T1000 (cell line): ENCODE measurements at regions not wholly inside any gene's neighbourhood (a gene's known extent, or its start where the extent isn't known, plus 50 kb on each side); places are given as distances from the start of the nearest gene placed in this dataset.

Experiments
- DNase-seq: peaks from one replicate; lab custom pipeline; 2025; ENCODE audit warnings: mixed read lengths; lab: John Stamatoyannopoulos, UW

DNA sequence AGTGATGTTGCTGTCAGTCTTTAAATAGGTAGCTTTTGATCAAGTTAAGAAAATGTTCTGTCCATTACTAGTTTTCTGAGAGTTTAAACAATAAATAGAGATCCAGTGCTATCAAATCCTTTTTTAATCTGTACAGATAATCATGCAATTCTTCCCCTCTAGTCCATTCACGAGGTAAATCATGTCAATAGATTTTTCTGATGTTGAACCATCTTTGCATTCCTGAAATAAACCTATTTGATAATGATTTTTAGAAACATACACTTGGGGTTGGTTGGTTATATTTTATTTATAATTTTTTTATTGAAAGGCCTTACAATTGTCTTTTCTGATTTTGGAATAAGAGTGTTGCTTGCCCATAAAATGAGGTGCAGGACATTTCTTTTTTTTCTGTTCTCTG, 95.0 kb downstream of the FAM53A start:
- DNase-seq: no peak

DNA sequence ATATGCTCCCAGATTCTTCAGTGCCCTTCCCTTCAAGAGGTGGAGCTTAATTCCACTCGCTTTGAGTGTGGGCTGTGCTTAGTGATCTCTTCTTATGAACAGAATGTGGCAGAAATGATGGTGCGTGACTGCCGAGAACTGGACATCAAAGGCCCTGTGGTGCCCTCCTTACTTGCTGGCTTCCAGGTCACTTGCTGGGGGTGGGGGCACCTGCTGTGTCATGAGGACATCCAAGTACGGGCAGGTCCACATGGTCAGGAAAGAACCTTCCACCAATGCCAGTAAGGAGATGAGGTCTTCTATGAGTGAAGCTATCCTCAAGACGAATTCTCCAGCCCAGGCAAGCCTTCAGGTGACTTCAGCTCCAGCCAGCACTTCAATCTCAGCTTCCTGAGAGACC, 95.8 kb downstream of the FAM53A start:
- no peak for DNase-seq

DNA sequence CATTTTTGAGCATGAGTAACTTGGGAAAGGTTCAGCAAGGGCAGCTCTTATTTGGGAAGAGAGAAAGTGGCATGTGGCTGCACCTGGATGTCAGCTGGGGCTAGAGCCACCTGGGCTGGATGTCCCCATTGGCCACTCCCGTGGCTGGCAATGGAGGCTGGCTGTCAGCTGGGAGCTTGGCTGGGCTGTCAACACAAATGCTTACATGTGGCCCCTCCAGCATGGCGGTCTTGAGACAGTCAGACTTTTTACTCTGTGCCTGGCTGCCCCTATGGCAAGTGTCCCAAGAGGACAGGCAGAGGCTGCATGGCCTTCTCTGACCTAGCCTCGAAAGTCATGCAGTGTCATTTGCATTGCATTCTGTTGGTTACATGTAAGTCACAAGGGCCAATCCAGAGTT, 99.6 kb downstream of the FAM53A start:
- DNase-seq: no peak

GRCh38 chr4:1583859-1584258, 100.3 kb downstream of the FAM53A start:
- no peak for DNase-seq

GRCh38 chr4:1583051-1583785, 100.9 kb downstream of the FAM53A start:
- no peak for DNase-seq

- no peak for DNase-seq
Measured at GRCh38 chr4:1582227-1582626, 101.9 kb downstream of the FAM53A start.

- peak; percentile 83 for DNase-seq
Measured at GRCh38 chr4:1581164-1581894, 102.8 kb downstream of the FAM53A start.

DNA sequence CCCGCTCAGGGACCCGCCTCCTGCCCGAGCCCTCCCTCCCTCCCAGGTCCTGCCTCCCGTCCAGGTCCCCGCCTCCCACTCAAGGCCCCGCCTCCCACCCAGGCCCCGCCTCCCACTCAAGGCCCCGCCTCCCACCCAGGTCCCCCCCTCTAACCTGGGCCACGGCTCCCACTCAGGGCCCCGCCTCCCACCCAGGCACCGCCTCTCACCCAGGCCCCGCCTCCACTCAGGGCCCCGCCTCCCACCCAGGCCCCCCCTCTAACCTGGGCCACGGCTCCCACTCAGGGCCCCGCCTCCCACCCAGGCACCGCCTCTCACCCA, 103.5 kb downstream of the FAM53A start:
- DNase-seq: peak; percentile 91

DNA sequence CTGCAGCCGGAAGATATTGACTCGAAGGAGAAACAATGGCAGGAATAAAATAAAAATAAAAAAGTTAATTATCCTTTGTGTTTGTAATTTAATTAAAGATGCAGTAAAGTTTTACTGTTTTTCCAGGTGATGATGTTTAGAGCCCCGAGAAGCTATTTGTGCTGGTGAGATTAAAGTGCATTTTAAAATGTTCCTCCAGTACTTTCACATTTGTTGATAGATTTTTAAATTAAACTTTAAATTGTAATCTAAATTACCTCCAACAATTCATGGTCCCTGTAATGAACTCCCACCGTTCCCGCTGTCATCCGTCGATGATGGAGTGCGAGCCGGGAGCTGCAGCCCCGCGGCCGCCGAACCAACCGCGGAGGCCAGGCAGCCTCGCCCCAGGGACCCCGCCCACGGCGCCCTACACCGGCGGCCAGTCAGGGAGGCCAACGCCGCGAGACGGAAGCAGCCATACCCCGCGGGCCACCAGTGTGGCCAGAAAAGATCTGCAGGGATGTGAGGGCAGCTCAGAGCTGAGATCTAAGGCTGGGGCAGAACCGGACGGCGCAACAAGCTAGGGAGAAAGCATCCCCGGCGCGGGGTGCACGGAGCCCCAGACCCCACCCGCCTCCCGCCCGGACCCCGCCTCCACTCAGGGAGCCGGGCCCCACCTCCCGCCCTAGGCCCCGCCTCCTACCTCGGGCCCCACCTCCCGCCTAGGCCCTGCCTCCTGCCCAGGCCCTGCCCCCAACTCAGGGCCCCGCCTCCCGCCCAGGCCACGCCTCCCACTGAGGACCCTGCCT, 104.0 kb downstream of the FAM53A start:
- DNase-seq: peak; percentile 78

DNA sequence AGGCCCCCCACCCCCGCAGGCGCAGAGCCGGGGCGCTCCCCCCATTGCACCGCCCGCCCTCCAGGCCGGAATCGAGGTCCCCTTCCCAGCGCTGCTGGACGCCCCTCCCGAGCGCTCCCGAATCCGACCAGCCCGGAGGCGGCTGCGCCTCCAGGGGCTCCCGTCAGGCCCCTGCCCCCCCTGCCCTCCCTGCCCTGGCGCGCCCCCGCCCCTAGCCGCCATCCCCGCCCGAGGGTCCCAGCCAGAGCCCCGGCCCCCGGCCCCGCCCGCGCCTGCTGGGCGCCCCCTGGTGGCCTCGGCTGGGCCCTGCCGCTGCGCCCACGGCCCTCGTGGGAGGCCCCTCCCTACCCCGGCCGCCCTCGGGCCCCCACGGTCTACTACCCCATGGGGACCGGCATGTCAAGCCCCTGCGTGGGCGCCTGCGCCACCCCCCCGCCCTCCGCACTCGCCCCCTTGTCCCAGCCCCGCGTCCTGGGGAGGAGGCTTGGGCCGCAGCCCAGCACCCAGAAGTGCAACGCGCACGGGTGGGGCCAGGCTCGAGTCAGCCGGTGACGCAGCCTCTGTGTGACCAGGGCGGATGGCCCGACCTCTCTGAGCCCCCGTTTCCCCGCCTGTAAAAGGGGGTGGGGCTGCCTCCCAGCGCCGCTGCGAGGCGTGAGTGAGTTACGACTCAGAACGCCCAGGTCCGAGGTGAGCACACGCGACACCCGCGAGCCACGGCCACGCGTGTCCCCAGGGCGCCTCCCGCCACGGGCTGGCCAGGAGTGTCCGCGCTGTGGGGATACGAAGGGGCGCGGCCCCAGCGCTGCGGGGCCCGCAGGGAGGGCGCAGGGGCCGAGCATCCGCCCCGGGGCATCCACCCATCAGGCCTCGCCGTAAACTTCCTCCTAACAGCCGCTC, 104.9 kb downstream of the FAM53A start:
- DNase-seq: peak; percentile 53

DNA sequence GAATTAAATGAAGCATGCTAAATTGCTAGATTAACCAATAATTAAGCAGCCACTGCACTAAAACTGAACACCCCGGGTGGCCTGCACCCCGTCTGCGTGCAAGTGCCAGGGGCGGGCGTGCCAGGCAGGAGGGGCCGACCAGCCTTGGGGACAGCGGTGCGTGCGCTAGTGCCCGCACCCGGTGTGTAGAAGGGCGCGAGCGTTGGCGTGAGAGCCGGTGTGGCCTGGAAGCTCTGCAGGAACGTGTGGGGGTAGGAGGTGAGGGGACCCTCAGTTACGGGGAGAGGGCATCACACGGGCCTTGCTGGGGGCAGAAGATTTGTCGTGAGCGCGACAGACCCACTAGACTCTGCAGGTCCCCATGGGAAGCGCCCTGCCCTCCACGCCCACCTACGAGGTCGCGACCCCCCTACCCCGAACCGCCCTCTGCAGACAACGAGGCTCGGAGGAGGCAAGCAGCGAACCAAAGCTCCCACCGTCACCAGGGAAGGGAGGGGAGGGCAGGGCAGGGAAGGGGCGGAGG, 105.8 kb downstream of the FAM53A start:
- DNase-seq: no peak

- DNase-seq: no peak
Measured at GRCh38 chr4:1577822-1578217, 106.3 kb downstream of the FAM53A start.

DNA sequence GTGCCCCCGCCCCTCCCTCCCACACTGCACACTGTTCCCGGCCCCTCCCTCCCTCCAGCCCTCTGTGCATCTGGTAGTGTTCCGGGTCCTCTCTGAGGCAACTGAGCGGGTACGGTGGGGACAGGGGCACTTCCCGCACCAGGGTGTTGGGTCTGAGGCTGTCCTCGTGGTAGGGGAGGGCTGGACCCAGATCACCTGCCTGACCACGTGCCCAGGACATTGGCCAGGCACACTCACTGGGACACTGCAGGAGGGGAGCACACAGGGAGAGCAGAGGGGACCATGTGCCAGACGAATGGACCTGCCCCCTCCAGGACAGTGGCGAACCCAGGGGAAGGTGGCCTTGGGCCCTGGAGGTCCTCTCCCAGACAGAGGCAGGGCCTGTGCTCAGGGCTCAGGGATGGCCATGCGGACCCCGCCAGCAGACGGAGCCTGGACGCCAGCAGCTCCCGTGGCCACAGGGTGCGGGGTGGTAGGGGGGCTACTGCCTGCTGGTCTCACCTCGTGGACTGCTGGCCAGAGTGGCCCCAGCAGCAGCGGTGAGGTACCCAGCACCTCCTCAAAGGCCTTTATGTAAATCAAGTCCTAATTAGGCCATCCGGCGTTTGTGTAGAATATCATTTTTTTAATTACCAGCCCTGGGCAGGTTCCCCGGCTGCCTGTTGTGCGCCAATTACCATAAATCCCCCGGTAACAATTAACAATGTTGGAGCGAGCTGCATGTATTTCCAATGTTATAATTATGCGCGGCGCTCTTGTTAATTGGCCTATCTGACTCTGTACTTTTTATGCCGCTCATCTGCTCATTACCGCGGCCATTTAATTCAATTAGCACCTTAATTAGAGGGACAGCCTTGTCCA, 106.9 kb downstream of the FAM53A start:
- no peak for DNase-seq

DNA sequence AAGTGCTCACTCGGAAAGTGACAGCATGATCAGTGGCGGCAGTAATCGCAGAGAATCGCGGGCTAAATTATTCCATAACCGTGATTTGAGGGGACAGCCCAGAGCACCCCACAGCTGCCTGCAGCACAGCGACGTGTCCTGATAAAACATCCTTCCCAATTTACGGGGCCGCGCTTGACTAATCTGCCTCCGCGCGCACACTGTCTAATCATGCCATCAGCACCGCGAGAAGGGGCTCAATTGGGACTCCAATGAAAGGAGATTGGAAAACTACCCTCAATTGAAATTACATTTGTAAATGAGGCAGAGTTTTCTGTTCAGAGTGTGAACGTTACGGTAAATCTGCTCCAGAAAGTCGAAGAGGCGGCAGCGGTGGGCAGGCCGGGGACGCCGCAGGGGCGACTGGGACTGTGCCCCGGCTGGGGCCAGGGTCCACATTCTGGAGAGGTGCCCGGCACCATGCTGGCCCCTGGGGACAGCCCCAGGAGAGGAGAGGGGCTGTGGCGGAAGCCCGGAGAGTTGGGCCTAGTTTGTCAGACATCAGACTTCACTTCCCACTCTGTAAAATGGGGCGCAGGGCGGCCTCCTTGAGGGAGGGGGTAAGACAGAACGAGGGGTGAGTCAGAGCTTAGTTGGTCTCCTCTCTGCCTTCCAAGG, 107.7 kb downstream of the FAM53A start:
- no peak for DNase-seq

GRCh38 chr4:1575418-1576303, 108.5 kb downstream of the FAM53A start:
- DNase-seq: no peak

- DNase-seq: no peak
Measured at GRCh38 chr4:1574601-1575417, 109.3 kb downstream of the FAM53A start.

- no peak for DNase-seq
Measured at GRCh38 chr4:1573830-1574459, 110.2 kb downstream of the FAM53A start.
